ENCODE measurements at regions not wholly inside any gene's neighbourhood (a gene's known extent, or its start where the extent isn't known, plus 50 kb on each side); places are given as distances from the start of the nearest gene placed in this dataset.

DNA sequence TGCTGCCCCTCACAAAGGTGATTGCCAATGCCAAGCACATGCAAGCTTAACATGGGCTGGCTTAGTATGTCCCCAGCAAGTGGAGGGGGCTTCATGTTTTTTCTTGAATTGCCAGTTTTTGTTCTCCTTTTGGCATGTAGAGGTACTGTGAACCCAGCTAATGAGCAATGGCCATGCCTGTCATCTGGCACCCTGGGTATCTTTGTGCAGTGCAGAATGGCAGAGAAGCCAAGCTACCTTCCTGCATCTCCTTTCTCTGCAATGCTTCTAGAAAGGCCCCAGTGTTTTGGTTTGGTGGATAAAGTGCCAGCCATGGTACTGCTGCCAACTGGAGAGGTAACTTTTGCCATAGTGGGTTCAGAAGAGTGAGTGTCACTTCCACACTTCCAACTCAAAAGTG, 576.9 kb downstream of the CMPK2 start:
- TF ChIP-seq, protein P1, sequence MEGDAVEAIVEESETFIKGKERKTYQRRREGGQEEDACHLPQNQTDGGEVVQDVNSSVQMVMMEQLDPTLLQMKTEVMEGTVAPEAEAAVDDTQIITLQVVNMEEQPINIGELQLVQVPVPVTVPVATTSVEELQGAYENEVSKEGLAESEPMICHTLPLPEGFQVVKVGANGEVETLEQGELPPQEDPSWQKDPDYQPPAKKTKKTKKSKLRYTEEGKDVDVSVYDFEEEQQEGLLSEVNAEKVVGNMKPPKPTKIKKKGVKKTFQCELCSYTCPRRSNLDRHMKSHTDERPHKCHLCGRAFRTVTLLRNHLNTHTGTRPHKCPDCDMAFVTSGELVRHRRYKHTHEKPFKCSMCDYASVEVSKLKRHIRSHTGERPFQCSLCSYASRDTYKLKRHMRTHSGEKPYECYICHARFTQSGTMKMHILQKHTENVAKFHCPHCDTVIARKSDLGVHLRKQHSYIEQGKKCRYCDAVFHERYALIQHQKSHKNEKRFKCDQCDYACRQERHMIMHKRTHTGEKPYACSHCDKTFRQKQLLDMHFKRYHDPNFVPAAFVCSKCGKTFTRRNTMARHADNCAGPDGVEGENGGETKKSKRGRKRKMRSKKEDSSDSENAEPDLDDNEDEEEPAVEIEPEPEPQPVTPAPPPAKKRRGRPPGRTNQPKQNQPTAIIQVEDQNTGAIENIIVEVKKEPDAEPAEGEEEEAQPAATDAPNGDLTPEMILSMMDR (IDR thresholded peaks at IDR 0.05), result no peak
- TF ChIP-seq POLR2A (IDR thresholded peaks at IDR 0.05), result no peak

All from Peyer's patch (tissue), 4 donors.